ENCODE measurements at regions not wholly inside any gene's neighbourhood (a gene's known extent, or its start where the extent isn't known, plus 50 kb on each side); places are given as distances from the start of the nearest gene placed in this dataset.

- H3K4me1 ChIP-seq (ENCODE audit: insufficient read depth, low read length, severe bottlenecking), result no peaks in the 10 kb centered on the region
- no peak overlapping the region for H2AFZ ChIP-seq (ENCODE audit: low read length)
- TF ChIP-seq EZH2 (IDR thresholded peaks at IDR 0.05; ENCODE audit: borderline replicate concordance, low read length), result no peak
- no peak for TF ChIP-seq CTCF (IDR thresholded peaks at IDR 0.05; ENCODE audit: low read length)
- no peaks in the 10 kb centered on the region for H3K9me3 ChIP-seq (ENCODE audit: low read length)
- H3K79me2 ChIP-seq (ENCODE audit: insufficient read depth, low read length), result no peaks in the 10 kb centered on the region
- no peaks in the 10 kb centered on the region for H4K20me1 ChIP-seq (ENCODE audit: insufficient read depth, low read length)
- no peak overlapping the region for H3K27ac ChIP-seq (ENCODE audit: low read depth, low read length, poor library complexity, severe bottlenecking)
- no peaks in the 10 kb centered on the region for H3F3A ChIP-seq (ENCODE audit: insufficient read depth, low read length)
- no peak overlapping the region for H3K9ac ChIP-seq (ENCODE audit: low read length)
- no peak overlapping the region for H3K4me3 ChIP-seq (ENCODE audit: low read depth, low read length, poor library complexity, severe bottlenecking)
- H3K27me3 ChIP-seq (ENCODE audit: insufficient read depth, low read length), result no peaks in the 10 kb centered on the region
- H3K9me2 ChIP-seq (ENCODE audit: low read depth, low read length), result no peaks in the 10 kb centered on the region
- no peaks in the 10 kb centered on the region for H3K36me3 ChIP-seq (ENCODE audit: insufficient read depth, low read length)
- H3K4me2 ChIP-seq (ENCODE audit: low read length), result no peak overlapping the region
Observed at GRCh38 chr17:51560398-51560797, 300.1 kb downstream of the UTP18 start.

GRCh38 chr17:51563961-51564360 is 303.6 kb downstream of the UTP18 start:
- H2AFZ ChIP-seq (ENCODE audit: low read length), result no peak overlapping the region
- H3K4me3 ChIP-seq (ENCODE audit: low read depth, low read length, poor library complexity, severe bottlenecking), result no peak overlapping the region
- no peaks in the 10 kb centered on the region for H4K20me1 ChIP-seq (ENCODE audit: insufficient read depth, low read length)
- no peaks in the 10 kb centered on the region for H3K79me2 ChIP-seq (ENCODE audit: insufficient read depth, low read length)
- H3K4me1 ChIP-seq (ENCODE audit: insufficient read depth, low read length, severe bottlenecking), result no peaks in the 10 kb centered on the region
- H3K9ac ChIP-seq (ENCODE audit: low read length), result no peak overlapping the region
- H3K9me3 ChIP-seq (ENCODE audit: low read length), result no peaks in the 10 kb centered on the region
- no peaks in the 10 kb centered on the region for H3K36me3 ChIP-seq (ENCODE audit: insufficient read depth, low read length)
- H3F3A ChIP-seq (ENCODE audit: insufficient read depth, low read length), result no peaks in the 10 kb centered on the region
- no peak overlapping the region for H3K27ac ChIP-seq (ENCODE audit: low read depth, low read length, poor library complexity, severe bottlenecking)
- no peaks in the 10 kb centered on the region for H3K27me3 ChIP-seq (ENCODE audit: insufficient read depth, low read length)
- TF ChIP-seq EZH2 (IDR thresholded peaks at IDR 0.05; ENCODE audit: borderline replicate concordance, low read length), result no peak
- TF ChIP-seq CTCF (IDR thresholded peaks at IDR 0.05; ENCODE audit: low read length), result no peak
- H3K4me2 ChIP-seq (ENCODE audit: low read length), result no peak overlapping the region
- H3K9me2 ChIP-seq (ENCODE audit: low read depth, low read length), result no peaks in the 10 kb centered on the region

- Histone ChIP-seq H3K27ac (ENCODE audit: low read depth, low read length, poor library complexity, severe bottlenecking) (no peak overlapping the region), H3K9me3 (ENCODE audit: low read length) (no peaks in the 10 kb centered on the region), H2AFZ (ENCODE audit: low read length) (no peak overlapping the region), H3F3A (ENCODE audit: insufficient read depth, low read length) (no peaks in the 10 kb centered on the region), H3K79me2 (ENCODE audit: insufficient read depth, low read length) (no peaks in the 10 kb centered on the region), H3K4me3 (ENCODE audit: low read depth, low read length, poor library complexity, severe bottlenecking) (no peak overlapping the region), H3K36me3 (ENCODE audit: insufficient read depth, low read length) (no peaks in the 10 kb centered on the region), H3K9me2 (ENCODE audit: low read depth, low read length) (no peaks in the 10 kb centered on the region), H3K4me2 (ENCODE audit: low read length) (no peak overlapping the region), H3K9ac (ENCODE audit: low read length) (no peak overlapping the region), H3K27me3 (ENCODE audit: insufficient read depth, low read length) (no peaks in the 10 kb centered on the region), H3K4me1 (ENCODE audit: insufficient read depth, low read length, severe bottlenecking) (no peaks in the 10 kb centered on the region), H4K20me1 (ENCODE audit: insufficient read depth, low read length) (no peaks in the 10 kb centered on the region)
- TF ChIP-seq CTCF (IDR thresholded peaks at IDR 0.05; ENCODE audit: low read length) (no peak), EZH2 (IDR thresholded peaks at IDR 0.05; ENCODE audit: borderline replicate concordance, low read length) (no peak)
Observed at GRCh38 chr17:51572115-51572514, 311.8 kb downstream of the UTP18 start.
